ENCODE measurements at regions not wholly inside any gene's neighbourhood (a gene's known extent, or its start where the extent isn't known, plus 50 kb on each side); places are given as distances from the start of the nearest gene placed in this dataset.

DNA sequence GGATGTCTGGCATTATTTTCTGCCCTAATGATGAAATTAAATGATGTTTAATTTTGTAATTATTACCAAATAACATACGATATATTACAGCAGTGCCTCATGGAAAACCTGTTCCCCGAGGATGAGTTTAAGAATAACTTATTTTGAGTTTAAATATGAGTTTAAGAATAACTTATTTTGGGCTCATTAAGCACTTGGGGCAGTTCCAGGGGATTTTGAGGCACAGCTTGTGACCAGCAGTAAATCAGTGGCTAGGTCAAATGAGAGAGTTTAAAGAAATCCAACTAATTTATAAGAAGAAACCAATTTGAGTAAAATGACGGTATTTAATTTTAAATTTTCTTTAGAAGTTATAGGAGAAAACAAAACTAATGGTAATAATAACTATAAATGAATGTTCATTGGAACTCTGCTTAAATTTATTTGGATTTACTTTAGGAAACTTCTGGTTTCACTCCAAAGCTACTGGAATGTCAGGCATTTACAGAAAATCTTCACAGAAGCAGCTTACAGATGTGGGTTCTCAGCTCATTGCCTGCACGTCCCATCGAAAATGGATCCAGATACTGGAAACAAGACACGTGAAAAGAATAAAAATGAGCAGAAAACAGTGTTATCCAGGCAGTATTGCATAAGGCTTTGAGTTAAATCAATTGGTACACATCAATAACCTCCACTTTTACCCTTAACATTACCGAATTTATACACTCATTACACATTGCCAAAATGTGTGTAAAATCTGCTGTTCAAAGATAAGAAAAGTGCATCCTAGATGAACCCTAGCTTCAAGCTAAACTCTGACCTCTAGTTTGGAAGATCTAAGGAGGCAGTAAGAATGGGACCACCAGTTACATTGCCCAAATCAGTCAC lies 784.5 kb upstream of the IGFBP3 start:
- no peak for TF ChIP-seq EZH2 (IDR thresholded peaks at IDR 0.05; ENCODE audit: insufficient read depth, poor library complexity, severe bottlenecking)
- TF ChIP-seq EZH2phosphoT487 (IDR thresholded peaks at IDR 0.05; ENCODE audit: insufficient read depth, low read depth): no peak

All from GM23248 (cell line).